Coronary artery (tissue), 2 donors: ENCODE measurements at regions not wholly inside any gene's neighbourhood (a gene's known extent, or its start where the extent isn't known, plus 50 kb on each side); places are given as distances from the start of the nearest gene placed in this dataset.

Experiments
- DNase-seq: peaks from one replicate; pipeline ENCODE4 v3.0.0-alpha.2; 2017; ENCODE audit warnings: low spot score
- H3K27ac ChIP-seq, 2 donors: fragments of 200-600 bp; sonication (generic); one replicate each; pipeline ENCODE4 v1.5.1; 2016 to 2019
- H3K4me3 ChIP-seq: fragments of 200-600 bp; sonication (generic); 2 replicates; pipeline ENCODE4 v1.5.1; 2016; ENCODE audit warnings: mild to moderate bottlenecking, moderate library complexity
- TF ChIP-seq, protein P1 (sequence below): fragments of 200-600 bp; sonication (generic); IDR thresholded peaks from one replicate; pipeline ENCODE4 v1.5.1; 2019; ENCODE audit warnings: antibody characterized with exemption

DNA sequence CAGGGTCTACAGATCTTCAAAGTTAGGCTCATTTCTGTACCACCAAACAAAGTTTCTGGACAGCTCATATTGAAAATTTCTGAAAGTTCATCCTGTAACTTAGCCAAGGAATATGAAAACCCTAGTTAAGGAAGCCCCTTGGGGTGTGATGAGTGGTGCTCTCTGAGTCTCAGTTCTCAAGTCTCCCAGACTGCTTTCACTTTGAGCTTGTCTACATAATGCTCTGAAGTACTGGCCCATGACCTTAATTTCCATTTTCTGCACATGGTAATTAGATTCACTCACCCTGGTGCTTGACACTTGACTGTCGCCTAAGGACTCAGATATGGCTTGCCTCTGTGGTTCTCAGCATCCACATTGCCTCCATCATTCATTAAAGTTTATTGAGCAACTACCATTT is 51.7 kb upstream of the SATB2 start:
- Histone ChIP-seq H3K27ac (no peak overlapping the region), H3K4me3 (no peak overlapping the region)
- no peak for DNase-seq
- TF ChIP-seq, protein P1, sequence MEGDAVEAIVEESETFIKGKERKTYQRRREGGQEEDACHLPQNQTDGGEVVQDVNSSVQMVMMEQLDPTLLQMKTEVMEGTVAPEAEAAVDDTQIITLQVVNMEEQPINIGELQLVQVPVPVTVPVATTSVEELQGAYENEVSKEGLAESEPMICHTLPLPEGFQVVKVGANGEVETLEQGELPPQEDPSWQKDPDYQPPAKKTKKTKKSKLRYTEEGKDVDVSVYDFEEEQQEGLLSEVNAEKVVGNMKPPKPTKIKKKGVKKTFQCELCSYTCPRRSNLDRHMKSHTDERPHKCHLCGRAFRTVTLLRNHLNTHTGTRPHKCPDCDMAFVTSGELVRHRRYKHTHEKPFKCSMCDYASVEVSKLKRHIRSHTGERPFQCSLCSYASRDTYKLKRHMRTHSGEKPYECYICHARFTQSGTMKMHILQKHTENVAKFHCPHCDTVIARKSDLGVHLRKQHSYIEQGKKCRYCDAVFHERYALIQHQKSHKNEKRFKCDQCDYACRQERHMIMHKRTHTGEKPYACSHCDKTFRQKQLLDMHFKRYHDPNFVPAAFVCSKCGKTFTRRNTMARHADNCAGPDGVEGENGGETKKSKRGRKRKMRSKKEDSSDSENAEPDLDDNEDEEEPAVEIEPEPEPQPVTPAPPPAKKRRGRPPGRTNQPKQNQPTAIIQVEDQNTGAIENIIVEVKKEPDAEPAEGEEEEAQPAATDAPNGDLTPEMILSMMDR, result no peak
